GM19043 (cell line): ENCODE measurements at regions not wholly inside any gene's neighbourhood (a gene's known extent, or its start where the extent isn't known, plus 50 kb on each side); places are given as distances from the start of the nearest gene placed in this dataset.
A peak's percentile ranks its signal among the peaks of the same experiment; 100 is the strongest.
"Not testable (repeated sequence)": the region's sequence is repeated elsewhere in the genome, so short reads cannot be mapped to it uniquely, and the experiment has no call there.

Source experiments
- ATAC-seq: cut with Tn5 transposase; IDR thresholded peaks from one replicate; pipeline ENCODE4 v1.9.1; 2021; ENCODE audit warnings: low read depth; ENCODE audit not compliant: unreplicated experiment

- no peak for ATAC-seq
Observed at GRCh38 chr1:244315996-244316395, 135.7 kb downstream of the ADSS2 start.

DNA sequence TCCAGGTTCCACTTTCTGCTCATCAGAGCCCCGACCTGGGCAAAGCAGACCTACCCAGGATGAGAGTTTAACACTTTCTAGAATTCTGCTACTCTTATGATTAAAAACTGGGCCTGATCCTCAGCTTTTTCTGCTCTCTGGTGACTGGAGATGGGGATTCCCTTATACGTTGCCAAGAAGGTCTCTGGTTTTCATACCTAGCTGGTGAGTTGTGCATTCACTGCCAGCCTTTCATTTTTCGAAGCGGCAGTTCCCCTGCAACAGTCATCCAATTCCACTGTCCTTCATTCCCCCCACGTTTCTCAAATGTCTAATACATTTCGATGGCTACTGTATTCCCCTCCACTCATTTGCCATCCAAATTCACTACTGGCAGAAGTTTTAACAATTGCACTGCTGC is 135.3 kb downstream of the ADSS2 start:
- ATAC-seq: no peak

DNA sequence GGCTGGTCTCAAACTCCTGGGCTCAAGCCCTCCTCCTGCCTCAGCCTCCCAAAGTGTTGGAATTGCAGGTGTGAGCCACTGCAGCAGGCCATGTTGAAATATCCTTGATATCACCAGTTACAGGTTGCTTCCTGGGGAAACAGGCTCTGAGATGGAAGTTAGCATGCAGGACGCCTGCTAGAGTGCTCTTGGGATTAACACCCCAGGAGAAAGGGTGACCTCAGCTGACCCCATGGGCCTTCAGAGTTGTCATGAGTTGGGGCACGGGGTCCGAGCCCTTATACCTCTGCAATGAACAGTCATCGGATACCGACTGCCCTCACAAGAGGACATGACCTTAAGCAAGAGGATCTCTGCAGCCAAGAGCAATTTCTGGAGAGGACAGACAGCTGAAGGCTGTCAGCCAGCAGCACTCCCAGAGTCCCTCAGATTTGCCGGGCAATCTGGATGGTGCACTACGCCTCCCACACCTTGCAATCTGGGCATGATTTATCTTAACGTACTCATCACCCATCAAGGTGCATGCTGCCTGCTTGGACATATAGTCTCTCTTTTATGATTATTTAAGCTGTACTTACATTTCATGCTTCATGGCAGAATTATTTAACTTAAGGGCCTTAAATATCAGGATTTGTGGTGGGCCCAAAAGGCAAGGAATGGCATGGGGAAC is 134.6 kb downstream of the ADSS2 start:
- no peak for ATAC-seq

DNA sequence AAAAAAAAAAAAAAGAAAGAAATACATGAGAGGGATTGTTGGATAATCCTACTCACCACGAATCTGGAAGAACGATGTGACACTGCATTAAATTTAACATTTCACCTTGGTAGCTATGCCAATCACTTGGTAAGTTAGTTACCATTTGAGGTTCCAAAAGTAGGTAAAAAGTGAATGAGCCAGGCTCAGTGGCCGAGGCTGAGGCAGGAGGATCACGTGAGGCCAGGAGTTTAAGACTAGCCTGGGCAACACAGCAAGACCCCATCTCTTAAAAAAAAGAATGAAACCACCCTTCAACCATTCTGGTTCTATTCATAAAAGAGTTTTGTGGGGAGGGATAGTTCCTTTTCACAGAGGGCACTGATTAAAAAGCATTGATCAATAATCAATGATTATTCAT is 133.6 kb downstream of the ADSS2 start:
- ATAC-seq: no peak

- ATAC-seq: no peak
Observed at GRCh38 chr1:244318512-244318911, 133.2 kb downstream of the ADSS2 start.

- peak; percentile 66 for ATAC-seq
Observed at GRCh38 chr1:244319283-244320132, 132.2 kb downstream of the ADSS2 start.

DNA sequence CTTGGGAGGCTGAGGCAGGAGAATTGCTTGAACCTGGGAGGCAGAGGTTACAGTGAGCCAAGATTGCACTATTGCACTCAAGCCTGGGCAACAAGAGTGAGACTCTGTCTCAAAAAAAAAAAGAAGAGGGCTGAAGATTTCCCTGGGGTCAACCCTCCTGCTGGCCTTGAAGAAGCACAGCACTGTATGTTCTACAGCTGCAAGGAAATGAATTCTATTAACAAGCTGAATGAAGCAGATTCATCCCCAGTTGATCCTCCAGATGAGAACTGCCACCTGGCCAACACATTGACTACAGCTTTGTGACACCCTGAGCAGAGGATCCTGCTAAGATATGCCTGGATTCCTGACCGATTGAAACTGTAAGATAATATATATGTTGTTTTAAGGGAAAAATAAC is 129.5 kb downstream of the ADSS2 start:
- no peak for ATAC-seq

DNA sequence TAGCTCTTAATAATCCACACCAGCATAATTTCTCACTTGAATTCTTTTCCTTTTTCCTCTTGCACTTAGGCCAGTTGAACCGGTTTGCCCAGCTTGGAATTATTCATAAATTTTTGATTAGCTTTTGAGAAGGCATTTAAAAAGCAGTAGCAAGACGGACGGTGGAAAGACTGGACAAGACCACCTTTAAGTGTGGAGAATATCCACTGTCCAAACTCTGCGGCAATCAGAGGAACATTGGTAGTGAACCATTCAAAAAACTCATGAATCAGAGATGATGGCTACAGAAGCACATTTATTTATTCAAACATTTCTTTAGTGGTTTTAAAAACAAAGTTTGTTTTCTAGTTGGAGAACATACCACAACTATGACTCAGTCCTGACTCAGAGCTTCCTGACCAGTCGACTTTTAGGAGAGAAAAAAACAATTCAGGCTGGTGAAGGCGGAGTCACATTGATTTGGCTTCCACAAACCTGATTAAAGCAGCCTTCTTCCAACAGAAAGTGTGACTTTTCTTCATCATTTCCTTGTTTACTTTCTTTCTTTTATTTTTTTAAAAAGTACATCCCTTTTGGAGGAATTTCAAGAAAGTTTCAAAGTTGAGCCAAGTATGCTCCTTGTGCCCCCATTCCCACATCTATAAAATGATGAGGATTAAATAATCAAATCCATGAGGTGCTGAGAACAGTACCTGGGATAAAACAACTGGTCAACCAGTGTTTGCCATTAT is 128.8 kb downstream of the ADSS2 start:
- ATAC-seq: no peak

DNA sequence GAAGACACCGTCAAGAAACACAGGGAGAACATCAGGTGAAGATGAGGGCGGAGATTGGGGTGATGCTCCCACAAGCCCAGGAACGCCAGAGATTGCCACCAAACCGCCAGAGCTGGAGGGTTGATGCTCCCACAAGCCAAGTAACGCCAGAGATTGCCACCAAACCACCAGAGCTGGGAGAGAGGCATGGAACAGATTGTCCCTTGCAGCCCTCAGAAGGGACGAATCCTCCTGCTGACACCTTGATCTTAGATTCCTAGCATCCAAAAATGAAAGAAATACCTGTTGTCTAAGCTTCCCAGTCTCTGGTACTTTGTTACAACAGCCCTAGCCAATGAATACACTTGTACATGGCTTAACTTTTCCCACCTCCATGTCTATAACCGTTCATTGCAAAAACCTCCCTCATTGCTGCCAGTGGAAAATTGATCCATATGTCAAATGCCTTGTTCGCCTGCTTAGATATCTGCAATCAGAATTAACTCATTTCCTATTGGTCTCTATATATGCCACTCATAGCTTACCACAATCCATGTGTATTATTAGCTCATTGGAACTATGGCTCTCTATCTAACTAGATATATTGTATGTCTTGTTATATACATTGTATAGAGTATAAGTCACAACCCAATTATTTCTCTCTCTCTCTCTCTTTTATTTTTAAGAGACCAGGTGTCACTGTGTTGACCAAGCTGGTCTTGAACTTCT is 127.4 kb downstream of the ADSS2 start:
- no peak for ATAC-seq

GRCh38 chr1:244325056-244325758 is 126.5 kb downstream of the ADSS2 start:
- ATAC-seq: peak; percentile 77

- no peak for ATAC-seq
Observed at GRCh38 chr1:244326757-244327156, 125.0 kb downstream of the ADSS2 start.

DNA sequence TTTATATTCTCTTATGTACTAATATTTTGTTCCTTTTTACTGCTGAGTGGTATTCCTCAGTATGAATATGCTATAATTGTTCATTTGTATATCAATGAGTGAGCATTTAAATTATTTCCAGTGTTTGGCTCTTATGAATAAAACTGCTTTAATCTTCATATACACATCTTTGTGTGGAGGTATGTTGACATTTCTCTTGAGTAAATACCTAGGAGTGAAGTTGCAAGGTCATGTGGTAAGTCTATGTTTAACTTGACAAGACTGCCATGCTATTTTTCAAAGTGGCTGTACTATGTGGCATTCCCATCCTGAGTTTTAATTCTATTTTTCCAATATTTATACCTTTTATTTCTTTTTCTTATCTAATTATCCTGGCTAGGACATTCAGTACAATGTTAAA is 124.2 kb downstream of the ADSS2 start:
- ATAC-seq: no peak

DNA sequence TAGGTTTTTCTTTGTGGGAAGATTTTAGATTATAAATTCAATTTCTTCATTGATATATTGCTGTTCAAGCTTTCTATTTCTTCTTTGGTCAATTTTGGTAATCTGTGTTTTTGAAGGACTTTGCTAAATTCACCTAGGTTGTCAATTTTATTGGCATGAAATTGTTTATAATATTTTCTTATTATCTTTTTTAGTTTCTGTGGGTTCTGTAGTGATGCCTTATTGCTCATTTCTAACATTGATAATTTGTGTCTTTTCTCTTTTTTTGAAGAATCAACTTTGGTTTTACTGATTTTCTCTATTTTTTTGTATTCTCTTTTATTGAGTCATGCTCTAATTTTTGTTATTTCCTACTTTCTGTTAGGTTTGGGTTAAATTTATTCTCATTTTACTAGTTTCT is 123.2 kb downstream of the ADSS2 start:
- ATAC-seq: no peak

DNA sequence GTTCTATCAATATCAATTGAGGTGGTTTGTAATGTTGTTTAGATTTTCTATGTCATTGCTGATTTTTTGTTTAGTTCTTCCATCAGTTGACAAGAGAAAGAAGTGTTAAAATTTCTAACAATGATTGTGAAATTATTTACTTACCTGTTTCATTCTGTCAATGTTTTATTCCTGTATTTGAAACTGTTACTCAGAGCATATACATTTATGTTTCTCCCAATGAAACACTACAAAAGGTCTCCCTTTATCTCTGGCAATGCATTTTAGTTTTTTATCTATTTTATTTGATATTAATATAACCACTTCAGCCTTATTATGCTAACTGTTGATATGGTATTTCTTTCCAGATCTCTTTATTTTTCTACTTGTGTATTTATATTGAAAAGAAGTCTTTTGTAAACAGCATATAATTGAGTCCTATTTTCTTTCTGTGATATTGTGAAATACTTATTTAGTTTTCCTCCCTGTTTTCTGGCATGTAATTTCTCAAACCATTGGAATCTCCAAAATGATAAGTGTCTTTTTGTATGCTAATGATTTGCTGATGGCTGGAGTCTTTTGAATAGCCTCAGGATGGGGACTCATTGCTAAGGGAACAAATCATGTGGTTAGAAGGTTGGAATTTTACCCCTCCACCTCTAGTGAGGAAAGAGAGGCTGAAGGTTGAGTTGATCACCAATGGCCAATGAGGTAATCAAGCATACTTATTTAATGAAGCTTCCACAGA is 122.0 kb downstream of the ADSS2 start:
- ATAC-seq: no peak

GRCh38 chr1:244330318-244330625 is 121.4 kb downstream of the ADSS2 start:
- ATAC-seq: no peak

DNA sequence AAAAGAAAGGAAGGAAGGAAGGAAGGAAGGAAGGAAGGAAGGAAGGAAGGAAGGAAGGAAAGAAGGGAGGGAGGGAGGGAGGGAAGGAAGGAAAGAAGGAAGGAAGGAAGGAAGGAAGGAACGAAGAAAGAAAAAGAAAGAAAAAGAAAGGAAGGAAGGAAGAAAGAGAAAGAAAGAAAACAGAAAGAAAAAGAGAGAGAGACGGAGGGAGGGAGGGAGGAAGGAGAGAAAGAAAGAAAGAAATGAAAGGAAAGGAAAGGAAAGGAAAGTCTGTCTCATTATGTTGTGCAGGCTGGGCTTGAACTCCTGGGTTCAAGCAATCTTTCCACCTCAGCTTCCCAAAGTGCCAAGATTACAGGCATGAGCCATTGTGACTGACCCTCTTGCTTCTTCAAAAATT is 118.9 kb downstream of the ADSS2 start:
- ATAC-seq: not testable (repeated sequence)

- ATAC-seq: not testable (repeated sequence)
Observed at GRCh38 chr1:244334315-244334714, 117.4 kb downstream of the ADSS2 start.

- ATAC-seq: not testable (repeated sequence)
Observed at GRCh38 chr1:244334842-244335241, 116.9 kb downstream of the ADSS2 start.

- ATAC-seq: no peak
Observed at GRCh38 chr1:244335456-244335855, 116.3 kb downstream of the ADSS2 start.
